GM18858 (cell line): ENCODE measurements at regions not wholly inside any gene's neighbourhood (a gene's known extent, or its start where the extent isn't known, plus 50 kb on each side); places are given as distances from the start of the nearest gene placed in this dataset.

Source experiments
- ATAC-seq: cut with Tn5 transposase; IDR thresholded peaks from one replicate; pipeline ENCODE4 v1.9.1; 2021; ENCODE audit not compliant: unreplicated experiment

DNA sequence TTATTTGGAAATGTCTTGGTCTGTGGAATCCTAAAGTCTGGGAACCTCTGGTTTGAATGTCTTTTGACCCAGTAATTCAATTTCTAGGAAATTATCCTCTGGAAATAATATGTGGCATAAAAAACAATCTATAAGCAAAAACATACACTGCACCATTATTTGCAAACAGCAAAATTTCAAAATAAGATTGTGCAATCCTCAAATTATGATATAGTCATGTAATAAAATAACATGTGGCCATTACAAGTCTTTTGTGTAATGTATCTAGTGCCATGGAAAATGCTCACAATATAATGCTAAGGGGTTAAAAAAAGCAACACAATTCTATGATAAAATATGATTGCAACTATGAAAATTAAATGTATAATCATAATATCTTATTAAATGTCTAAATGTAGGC lies 312.9 kb upstream of the RUNX1 start:
- no peak for ATAC-seq

DNA sequence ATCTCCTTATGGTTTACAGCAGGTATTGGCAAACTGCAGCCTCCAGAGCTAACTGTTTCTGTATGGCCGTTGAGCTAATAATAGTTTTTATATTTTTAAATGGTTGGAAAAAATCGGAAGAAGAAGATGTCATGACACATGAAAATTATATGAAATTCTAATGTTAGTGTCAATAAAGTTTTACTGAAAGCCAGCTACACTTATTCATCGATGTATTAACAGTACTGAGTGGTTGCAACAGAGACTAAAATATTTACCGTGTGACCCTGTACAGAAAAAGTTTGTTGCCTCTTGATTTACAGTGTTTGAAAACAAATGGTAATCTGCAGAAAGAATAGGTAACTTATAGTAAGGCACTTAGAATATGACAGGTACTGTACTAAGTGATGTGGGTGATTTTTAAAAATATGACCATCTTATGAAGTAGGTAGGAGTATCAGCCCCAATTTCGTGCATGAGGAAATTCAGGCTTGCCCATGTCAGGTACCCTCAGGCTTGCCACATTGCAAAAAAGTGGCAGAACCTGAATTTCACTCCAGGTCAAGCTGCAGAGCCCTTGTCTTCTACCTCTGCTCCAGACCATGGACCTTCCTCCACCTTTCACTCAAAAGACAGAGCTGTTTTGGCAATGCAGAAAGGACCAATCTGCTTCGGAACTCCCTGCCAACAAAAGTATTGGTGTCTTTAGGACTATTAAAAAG lies 311.9 kb upstream of the RUNX1 start:
- no peak for ATAC-seq

DNA sequence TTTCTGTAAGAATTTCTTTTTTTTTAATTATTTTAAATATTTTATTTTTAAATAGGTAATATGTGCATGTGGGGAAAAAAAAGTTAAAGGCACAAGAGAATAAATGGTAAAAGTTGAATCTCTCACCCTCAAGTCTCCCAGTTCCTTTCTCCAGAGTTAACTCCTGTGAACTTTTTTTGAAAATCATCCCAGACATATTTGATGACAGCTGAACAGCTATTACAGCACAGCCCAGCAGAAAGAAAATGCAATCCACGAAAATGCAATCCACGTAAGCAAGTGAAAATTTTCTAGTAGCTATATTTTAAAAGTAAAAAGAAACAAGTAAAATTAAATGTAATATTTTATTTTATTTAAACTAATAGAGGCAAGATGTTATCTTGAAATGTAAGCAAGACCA lies 310.0 kb upstream of the RUNX1 start:
- ATAC-seq: no peak

DNA sequence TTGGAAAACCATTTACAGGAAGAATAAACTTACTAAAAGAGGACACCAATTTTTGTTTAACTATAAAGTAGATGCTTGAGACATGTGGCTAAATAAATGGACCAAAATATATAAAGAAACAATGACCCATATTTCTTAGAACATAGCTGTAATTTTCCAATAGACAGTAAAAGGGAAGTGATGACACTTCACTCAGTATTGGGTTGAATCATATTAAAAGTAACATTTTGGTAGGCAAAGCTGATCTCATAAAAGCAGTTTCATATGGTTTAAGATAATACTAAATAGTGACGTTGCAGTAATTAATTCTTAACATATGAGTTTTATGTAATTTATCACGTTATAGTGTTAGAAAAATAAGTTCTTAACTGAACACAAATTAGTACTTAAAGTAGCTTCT lies 308.9 kb upstream of the RUNX1 start:
- ATAC-seq: no peak

DNA sequence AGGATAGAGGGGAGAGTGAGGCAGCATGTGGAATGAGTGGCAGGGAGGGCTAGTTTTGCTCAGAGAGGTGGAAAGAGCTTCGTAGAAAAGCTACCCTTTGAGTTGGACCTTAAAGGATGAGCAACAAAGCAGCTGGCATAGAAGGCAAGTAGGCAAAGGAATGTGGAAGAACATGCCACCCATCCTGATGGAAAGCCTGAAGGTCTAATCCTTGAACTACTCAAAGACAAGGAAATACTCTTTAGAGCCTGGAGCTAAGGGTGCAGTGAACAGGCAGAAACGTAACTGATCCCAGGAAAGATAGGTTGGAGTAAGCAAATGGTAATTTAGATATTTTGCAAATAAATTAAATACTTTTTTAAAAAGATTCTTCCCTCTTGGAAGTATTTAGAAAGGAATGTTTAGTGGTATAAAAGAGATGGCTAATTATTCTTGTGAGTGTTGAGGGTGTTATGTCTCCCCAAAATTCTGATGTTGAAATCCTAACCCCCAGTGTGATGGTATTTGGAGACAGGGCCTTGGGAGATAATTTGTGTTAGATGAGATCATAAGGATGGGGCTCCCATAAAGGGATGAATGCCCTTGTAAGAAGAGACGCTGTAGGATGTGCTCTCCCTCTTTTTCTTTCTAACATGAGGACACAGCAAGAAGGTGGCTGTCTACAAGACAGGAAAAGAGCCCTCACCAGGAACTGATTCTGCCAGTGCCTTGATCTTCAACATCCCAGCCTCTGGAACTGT lies 308.1 kb upstream of the RUNX1 start:
- ATAC-seq: no peak

DNA sequence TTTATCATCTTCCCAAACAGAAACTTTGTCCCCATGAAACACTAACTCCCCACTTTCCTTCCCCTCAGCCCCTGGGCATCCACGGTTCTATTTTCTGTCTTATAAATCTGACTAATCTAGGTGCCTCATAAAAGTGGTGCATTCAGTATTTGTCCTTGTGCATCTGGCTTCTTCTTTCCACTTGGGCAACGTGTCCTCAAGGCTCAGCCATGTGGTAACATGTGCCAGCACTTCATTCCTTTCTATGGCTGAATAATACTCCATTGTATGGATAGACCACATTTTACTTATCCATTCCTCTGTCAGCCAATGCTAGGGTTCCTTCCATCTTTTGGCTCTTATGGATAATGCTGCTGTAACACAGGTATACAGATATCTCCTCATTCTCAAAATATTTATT lies 305.0 kb upstream of the RUNX1 start:
- no peak for ATAC-seq

DNA sequence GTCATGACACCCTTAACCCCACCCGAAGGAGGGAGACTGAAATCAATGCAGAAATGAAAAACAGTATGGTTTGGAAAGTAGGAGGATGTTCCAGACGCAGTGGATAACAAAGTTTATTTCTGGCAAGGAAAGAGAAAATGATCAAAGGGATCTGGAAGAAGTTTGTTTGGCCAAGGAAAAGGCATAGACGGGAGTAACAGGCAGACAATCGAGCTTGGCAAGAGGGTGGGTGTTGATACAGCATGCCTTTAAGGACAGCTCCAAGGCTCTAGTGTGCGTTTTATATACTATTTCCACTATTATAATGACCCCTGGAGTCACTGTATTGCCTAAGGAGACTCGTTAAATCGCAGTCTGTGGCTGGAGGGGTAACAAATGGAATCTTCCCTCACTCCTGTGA lies 303.7 kb upstream of the RUNX1 start:
- no peak for ATAC-seq

DNA sequence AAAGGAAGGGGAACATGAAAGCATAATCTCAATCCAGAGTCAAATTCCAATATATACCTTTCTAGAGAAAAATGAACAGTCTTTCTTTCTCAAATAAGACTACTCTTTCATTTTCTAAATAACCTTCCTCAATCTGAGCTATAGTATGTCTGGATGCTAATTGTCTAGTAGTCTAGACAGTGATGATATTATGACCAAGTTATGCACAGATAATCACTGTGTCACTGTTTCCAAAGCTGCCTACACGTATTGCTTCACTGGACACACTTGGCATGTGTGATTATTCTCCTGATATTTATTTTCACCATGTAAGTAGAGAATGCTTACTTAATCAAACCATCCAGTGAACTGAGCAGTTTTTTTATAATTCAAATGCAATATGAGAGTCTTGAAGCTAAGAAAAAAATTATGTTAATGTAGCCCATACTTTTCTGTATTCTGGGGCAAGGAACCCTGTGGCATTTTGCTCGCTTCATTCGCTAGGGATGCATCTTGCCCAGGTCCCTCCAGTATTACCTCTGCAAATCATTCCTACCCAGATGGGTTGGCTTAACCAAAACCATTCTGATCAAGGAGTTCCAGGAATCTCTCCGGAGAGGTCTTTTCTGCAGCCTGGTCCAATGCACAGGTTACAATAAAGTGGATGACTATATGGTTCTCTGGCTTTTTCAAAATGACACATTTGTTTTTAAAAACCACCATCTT lies 303.1 kb upstream of the RUNX1 start:
- ATAC-seq: no peak

DNA sequence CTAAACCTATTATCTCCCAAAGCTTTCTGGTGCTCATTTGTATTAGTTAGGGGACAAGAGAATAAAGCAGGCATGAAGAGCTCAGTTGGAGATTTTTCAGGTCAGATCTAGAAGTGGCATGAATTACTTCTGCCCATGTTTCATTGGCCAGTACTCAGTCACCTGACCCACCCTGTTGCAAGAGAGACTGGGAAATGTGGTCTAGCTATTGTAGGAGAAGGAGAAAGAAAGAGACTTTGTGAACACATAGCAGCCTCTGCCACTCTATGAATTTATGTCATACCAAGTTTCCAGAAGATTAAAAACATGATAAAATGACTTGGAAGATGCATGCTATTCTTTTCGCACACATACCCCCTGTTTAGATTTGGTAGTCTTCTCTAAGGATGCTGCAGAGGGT lies 302.3 kb upstream of the RUNX1 start:
- ATAC-seq: no peak

DNA sequence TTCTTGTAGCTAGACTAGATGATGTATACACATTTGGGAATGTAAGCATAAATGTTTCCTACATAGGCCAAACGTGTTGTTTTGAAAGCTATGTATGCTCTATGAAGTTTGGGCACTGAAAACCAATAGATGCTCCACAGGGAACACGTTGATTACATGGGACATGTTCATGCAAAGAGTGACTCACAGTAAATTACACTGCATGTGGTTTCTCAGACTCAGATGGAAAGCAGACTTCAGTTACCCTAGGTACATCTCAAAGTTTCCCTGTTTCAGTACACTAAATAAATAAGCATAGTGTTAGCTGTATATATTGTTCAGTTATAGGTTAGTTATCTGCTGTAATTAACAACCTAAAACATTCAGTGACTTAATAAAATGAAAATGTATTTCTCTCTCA lies 301.9 kb upstream of the RUNX1 start:
- no peak for ATAC-seq

DNA sequence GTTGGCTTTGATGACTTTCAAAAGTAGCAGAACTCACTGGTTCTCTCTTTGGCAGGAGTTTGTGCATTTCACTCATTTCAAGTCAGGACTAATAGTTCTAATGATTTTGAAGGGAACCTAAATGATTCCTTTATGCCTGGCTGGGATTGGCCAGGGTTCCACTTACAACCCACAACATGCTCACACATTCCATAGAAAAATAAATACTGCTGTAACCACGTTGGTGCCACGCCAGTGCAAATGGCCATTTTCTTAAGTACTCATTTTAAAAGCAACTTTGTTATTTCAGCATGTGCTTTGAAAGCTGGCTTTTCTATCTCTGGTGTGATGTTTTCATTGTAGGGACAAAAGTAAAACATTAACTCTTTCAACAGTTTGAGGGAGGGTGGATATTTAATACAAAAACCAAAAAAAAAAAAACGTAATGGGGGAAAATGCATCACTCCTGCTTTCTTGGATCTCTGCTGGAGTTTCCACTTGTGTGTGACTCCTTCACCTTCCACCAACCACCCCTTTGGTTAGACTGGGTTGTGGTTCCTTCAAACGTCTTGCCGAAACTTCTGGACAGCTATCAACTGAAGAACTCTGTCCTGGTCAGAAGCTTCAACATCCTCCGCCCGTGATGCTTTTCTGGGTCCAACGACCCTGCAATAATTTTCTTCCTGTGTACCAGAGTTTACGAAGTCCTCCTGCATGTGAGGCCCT lies 300.4 kb upstream of the RUNX1 start:
- no peak for ATAC-seq

DNA sequence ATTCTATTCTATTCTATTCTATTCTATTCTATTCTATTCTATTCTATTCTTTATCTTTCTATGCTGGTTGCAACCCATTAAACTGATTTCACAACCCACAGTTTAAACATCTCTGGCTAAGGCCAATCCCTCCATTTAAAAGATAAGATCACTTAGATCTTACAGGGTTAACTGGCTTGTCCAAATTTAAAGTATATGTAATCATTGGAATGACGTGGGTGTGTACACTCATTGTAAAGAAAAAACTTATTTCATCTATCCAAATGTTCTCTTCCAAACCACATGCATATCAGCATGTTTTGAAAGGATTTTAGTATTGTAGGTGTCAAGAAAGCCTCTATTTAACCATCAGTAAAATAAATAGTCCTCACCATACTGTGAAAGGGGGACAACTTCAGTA lies 299.6 kb upstream of the RUNX1 start:
- ATAC-seq: no peak

DNA sequence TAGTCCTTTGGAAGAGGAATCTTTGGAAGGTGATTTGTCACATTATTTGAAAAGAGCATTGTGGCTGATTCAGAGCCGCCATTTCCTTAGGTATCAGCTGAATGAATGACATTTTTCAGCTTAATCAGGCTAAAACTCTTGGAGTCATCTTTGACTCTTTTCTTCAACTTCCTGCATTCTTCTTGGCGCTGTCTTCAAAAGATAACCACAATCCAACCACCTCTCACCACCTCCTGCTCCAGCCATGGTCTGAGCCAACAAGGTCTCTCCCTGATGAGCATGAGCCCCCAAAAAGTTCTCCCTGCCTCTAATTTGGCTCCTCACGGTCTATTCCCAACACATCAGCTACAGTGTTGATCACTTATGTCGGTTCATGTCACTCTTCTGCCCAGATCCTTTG lies 297.6 kb upstream of the RUNX1 start:
- ATAC-seq: no peak

DNA sequence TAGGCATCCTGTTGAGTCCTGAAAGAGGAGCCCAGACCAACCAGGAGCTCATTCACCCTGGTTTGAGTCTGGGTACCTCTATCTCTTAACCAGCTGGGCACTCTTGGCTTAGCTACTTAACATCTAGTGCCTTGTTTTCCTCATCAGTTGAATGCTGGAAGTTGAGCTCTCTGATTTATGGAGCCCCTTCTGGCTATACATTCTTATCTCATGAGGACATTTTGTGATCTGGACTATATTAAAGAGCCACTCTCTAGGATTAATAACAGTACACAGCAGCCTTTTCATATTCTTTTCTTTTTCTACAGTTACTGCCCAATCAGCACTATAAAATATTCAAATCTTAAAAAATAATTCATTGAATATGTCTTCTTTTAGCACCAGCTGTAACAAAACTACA lies 296.9 kb upstream of the RUNX1 start:
- no peak for ATAC-seq

DNA sequence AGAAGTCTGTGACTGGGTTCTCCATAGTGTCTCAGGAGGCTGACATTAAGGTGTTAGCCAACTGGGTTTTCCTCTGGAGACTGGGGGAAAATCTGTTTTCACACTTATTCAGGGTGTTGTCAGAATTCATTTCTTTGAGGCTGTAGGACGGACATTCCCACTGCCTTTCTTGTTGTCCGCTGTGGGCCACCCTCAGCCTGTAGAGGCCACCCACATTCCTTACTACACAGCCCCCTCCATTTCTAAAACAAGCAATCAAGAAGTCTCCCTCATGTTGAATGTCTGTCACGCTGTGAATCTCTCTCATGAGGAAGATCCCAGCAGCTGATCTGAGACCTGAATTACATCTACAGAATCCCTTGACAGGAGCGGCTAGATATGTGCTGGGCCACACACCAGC lies 295.5 kb upstream of the RUNX1 start:
- ATAC-seq: no peak

DNA sequence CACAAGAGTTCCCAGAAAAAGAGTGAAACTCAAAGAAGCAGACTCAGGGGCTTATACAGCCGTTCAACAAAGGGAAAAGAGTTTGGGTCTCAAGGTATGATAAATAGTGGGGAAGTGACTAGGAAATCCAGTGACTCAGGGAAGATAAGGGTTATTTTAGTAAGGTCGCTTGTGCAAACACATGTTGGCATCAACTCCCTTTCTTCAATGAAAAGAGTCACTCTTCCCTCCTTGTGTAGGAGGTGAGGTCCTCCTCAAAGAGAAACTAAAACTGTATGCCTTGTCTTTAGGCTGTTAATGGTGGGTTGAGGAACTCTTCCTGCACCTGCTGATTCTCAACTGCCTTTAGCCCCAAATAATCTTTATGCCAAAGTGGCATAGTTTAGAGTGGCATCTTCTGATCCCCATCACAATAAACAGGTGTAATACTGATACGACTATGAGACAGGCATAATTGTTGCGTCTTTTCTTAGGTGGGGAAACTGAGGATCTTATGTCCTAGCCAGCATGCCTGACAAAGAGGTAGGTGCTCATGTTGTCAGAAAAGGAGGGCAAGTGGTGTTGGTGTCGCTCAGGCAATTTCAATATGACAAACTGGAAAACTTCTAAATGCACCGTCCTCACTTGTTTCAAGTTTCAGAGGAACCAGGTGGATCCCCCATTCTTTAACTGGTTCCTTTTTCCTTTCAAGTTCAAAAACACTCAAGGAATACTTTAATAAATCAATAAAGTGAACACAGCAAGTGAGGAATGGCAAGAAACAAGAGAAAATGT lies 294.1 kb upstream of the RUNX1 start:
- ATAC-seq: no peak

DNA sequence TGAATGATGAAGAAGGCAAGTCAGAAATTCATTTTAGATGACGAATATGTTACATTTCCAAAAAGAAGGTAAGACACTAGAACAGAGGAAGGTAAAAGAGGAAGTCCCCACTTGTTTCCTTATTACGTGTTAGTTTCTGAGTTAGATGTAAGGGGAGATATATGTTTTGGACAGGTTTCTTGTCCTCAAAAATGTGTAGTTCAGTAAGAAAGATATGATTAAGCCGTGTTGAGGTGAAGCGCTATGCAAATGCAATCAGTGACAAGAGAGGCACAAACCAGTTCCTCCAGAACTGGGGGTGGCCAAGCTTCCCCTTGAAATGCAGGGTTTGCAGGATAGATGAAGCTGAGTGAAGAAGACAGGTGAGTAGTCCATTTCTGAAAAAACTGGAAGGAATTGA lies 293.3 kb upstream of the RUNX1 start:
- ATAC-seq: peak; percentile 87

DNA sequence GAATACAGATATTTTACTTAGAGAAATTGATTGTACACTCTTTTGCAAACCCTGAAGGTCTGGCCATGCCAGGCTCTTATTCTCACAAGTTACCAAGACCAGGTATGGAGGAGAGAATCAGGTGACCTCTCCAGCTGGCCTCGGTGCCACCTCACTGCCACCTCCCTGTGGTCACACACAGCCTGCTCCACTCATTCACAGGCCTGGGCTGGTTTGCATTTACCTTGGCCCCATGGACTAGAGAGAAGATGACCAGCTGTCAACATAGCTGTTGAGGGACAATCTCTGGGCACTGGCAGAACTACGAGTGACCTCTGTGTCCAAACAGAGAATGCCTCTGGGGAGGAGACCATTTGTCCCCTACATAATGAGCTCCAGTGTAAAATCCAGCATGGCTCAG lies 291.2 kb upstream of the RUNX1 start:
- no peak for ATAC-seq

DNA sequence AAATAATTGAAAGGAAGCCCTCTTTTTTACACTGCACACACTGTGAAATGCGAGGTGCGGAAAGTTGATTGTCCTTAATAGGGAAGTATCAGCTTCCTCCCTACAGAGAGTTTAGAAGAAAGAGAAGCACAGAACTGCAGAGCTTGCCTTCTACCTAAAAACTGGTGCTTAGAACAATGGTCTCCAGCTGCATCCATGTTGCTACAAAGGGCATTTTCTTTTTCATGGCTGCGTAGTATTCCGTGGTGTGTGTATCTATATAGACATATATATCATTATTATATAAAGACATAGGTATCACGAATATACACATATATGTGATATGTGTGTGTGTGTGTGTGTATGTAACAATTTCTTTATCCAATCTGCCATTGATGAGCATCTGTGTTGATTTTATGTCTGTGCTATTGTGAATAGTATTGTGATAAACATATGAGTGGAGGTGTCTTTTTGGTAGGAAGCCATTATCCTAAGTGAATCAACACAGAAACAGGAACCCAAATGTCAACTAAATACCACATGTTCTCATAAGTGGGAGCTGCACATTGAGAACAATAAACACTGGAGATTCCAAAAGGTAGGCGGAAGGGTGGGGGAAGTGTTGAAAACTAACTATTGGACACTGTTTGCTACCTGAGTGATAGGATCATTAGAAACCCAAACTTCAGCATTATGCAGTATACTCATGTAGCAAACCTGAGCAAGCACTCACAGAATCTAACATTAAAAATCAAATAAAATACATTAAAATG lies 290.0 kb upstream of the RUNX1 start:
- ATAC-seq: no peak

DNA sequence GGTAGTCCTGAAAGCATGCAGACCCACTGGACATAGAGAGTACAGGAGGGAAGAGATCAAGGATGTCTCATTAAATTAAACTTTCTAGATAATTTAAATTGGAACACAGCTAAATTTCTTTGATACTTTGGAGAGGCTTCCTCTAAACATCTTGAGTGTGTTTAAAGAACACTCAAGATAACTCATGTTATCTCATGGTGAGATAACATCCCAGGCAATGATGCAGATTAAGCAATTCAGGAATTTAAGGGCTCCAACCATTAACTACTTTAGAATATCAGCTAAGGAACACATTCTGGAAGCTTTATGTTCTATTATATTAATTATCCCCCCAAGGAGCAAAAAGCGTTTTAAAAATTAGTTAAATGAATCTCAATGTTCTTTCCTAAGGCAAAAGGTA lies 289.2 kb upstream of the RUNX1 start:
- no peak for ATAC-seq
